HG03196 (cell line): ENCODE measurements at regions not wholly inside any gene's neighbourhood (a gene's known extent, or its start where the extent isn't known, plus 50 kb on each side); places are given as distances from the start of the nearest gene placed in this dataset.
"Not testable (repeated sequence)": the region's sequence is repeated elsewhere in the genome, so short reads cannot be mapped to it uniquely, and the experiment has no call there.

Experiments used
- ATAC-seq: cut with Tn5 transposase; IDR thresholded peaks from one replicate; pipeline ENCODE4 v1.9.1; 2021; ENCODE audit not compliant: unreplicated experiment

DNA sequence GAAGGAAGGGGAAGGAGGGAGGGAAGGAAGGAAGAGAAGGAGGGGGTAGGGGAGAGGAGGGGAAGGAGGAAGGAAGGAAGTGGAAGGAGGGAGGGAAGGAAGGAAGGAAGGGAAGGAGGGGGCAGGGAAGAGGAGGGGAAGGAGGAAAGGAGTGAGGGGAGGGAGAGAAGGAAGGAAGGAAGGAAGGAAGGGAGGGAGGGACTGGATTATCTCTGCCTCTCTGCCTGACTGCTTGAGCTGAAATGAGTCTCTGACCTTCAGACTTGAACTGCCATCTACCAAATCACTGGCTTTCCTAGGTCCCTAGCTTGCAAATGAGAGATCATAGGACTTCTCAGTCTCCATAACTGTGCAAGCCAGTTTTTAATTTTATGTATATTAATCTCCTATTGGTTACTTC, 436.8 kb downstream of the PREX1 start:
- no peak for ATAC-seq

DNA sequence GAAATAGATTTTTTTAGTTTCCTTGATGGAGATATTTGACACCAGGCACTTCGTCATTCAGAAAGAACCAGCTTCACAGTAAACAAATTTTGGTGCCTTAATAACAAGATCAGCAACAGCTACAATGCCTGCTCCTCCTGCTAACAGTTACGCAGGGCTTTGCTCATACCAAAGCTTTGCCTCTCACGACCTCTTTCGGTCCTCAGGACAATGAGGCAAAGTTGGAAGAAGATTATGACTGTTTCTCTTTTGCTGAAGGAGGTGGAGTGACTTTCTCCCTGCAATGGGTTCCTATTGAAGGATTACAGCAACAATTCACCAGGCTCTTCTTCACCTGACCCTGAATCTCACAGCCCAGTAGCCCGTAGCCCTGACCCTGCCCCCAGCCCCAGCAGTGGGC, 440.1 kb downstream of the PREX1 start:
- no peak for ATAC-seq

DNA sequence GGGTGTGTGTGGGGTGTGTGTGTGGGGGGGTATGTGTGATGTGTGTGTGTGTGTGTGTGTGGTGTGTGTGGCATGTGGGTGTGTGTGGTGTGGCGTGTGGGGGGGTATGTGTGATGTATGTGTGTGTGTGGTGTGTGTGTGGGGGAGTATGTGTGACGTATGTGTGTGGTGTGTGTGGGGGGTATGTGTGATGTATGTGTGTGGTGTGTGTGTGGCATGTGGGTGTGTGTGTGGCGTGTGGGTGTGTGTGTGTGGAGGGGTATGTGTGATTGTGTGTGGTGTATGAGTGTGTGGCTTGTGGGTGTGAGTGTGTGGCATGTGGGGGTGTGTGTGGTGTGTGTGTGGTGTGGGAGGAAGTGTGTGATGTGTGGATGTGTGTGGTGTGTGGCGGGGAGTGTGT, 442.3 kb downstream of the PREX1 start:
- ATAC-seq = no peak

DNA sequence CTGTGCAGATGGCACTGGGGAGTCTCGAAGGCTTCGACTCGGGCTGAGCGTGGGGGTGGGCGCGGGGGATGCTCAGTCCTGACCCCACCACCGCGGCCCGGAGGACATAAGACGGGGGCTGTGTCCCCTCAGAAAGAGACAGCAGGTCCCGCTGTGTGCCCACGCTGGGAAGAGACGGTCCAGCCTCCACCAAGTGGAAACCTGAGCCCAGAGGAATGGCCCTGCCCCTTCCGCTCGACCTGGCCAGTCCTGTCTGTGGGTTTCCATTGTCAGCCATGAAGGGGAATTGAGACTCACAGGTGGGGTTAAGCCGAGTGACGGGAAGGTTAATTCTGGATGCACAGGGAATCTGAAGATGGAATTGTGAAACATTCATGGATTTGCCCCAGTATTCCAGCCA, 442.7 kb downstream of the PREX1 start:
- ATAC-seq = no peak

DNA sequence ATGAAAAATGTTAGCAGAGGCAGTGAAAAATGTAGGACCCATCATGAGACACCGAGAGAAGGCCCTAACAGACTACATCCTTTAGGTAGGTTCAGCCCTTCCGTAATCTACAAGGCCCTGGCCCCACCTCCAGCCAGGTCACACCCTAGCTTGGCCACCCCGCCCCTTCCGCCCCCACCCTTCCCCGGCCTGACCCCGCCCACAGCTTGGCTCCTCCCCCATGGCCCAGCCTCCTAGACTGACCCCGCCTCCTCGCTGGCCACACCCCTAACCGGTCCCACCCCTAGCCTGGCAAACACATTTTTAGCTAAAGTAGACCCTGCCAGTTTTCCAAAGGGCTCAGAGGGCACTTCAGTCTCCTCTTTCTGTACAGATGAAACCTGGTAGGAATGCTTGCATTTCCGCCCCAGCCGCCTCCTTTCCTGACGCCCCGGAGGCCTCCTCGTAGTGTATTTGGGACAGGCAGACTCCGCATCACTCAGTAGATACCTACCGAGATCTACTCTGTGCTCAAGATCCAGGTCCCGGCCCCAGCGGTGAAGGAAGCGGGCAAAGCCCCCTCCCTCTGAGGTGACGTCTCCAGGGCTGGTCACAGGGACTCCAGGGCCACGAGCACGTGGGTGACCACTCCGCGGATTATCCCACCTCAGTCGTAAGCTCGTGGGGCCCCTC, 443.5 kb downstream of the PREX1 start:
- no peak for ATAC-seq

DNA sequence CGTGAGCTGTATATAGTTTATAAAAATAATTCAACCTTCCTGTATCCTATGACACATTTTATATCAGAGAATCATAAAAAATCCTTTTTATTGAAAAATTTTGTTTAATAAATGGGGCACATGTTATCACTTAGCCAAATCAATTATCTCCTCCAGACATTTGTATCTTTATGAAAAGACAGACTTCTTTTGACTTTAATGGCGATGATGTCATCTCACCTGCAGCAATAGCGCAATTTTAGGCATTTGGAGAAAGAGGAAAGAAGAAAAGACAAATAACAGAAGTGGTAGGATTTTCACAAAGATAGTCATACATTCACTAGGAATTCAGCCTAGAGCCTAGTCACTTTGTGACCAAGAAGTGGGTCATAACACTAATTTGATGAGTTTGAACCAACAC, 444.5 kb downstream of the PREX1 start:
- ATAC-seq = no peak

DNA sequence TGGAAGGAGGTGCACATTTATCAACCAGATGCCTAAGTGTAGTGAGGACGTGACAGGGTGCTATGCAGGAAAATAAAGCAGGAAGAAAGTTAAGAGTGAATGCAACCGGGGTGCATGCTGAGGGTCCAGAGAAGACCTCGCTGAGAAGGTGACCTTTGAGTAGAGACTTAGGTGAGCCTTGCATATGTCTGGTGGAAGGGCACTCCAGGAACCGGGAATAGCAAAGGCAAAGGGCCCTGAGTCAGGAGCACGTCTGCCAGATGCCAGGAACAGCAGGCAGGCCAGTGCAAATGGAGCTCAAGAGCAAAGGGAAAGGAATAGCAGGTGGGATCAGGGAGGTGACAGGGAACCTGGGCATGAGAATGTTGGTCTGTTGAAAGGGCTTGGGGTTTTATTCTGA, 445.5 kb downstream of the PREX1 start:
- ATAC-seq = no peak

DNA sequence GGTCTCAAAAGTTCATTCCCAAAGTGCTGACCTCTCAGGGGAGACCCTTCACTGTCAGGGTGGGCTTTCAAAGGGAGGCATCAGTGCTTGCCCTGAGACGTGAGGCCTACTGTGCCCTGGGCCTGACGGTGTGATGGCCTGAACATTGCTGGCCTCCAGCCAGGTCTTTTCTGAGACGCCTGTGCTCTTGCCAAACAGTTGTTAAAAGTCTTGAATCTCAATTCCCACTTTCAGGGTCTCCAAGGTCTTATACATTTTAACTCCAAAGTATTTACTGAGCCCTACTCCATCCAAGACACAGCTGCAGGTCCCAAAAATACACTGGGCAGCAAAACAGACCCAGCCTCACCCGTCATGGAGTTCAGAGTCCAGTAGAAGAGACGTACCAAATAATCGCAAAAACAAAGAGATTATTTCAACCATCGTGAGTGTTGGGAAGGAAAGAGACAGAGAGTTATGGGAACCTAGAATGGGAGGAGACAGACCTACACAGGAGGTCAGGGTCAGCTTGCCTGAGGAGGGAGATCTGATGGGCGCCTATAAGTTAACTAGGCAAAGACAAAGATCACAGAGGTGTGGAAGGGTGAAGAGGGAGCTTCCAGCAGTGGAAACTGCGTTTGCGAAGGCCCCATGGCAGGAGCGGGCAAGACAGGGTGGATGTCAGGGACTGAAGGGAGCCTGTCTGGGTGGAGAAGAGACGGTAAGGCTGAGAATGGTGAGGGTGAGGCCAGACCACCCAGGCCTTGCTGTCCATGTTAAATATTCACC, 446.3 kb downstream of the PREX1 start:
- ATAC-seq = no peak

DNA sequence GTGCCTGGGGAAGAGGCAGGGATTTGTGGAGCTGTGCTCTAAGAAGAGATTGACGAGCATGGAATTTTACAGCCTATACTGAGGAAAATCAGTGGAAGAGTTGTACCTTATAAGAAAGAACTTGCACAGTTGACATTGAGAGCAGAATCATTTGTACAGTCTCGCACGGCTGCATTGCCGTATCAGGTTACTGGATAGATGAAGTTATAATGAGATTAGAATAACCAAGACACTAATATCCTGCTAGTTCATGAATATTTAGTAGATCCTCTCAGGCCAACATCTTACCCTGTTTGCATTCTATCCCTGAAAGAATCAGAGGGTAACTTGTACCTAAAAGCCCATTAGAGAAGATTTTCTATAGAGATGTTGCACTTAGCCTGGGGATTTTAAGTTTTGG, 447.1 kb downstream of the PREX1 start:
- ATAC-seq = no peak

DNA sequence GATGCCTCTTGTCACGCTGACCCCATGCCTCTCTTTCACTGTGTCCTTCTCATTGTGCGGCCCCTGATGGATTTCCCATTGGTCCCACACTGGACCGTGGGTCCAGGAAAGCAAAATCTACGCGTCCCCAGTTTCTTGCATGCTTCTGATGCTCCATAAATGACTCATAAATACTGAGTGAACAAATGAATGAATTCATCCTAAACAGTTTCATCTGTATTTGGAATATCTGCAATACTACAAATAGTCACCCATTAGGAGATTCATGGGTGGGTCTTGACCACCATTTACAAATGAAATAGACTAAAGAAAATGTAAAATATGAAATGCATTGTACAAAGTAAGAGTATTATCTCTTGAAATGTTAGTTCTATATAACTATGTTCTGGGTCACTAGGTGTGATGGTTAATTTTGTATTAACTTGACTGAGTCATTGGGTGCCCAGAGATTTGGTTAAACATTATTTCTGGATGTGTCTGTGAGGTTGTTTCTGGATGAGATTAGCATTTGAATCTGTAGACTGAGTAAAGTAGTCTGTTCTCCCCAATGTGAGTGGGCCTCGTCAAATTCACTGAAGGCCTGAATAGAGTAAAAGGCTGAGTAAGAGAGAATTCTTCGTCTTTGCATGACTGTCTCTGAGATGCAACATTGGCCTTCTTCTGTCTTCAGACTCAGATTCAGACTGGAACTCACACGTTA, 448.7 kb downstream of the PREX1 start:
- ATAC-seq = no peak

DNA sequence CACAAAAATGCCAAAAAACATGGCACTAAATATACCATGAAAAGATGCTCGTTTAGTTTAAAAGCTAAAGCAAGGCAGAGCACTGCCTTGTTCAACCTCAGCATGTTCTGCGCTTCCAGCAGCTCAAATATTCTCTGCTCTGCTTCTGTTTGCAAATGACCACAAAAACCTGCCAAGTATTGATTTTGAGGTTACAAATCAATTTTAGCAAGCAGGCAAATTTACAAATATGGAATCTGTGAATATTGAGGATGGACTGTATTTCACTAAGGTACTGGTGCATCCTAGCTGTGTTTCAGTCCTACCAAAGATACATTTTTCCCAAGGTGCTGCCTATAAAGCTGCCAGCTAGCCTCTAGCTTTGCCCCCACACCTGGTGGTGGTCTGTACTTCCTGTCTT, 449.9 kb downstream of the PREX1 start:
- no peak for ATAC-seq

DNA sequence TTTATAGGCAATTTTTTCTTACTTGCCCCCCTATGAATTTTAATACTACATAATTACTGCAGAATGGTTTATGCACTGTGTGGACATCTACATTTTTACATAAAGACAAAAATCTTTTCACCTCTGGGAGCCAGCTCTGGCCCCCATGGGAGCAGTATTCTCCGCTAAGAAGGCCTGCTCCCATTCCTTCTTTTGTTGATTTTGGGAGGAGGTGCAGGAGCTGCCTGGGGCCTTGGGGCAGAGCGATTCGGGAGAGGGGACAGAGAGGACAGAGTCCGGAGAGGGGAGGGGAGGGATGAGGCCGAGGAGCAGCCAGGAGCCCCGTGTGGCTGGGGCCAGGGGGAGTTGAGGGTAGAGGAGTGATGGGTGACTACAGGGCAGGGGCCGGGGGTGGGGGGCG, 452.0 kb downstream of the PREX1 start:
- ATAC-seq = no peak

DNA sequence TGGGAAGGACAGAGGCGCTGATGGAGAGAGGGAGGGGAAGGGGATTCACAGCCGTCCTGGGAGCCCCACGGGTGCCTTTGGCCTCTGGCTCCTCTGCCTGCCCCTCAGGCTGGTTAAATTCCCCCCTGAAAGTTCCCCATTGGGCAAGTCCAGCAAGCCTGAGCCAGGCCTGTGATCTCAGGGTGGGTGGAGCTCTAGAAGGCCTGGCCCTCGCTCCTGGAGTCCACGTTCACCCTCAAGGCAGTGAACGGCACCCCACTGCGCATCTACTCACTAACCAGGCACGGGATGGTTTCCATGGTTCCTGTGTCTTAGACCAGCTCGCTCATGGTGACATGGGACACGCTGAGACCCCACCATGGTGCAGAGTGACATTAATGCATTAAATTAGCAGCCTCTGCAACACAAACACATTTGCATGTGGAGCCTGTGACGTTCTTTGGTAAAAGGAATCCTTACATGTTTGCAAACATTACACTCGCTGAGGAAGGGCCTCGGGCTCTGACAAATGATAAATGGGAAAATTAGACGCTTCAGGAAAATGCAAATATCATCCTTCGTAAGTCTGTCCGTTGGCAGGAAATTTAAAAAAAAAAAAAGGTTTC, 452.7 kb downstream of the PREX1 start:
- ATAC-seq = no peak

DNA sequence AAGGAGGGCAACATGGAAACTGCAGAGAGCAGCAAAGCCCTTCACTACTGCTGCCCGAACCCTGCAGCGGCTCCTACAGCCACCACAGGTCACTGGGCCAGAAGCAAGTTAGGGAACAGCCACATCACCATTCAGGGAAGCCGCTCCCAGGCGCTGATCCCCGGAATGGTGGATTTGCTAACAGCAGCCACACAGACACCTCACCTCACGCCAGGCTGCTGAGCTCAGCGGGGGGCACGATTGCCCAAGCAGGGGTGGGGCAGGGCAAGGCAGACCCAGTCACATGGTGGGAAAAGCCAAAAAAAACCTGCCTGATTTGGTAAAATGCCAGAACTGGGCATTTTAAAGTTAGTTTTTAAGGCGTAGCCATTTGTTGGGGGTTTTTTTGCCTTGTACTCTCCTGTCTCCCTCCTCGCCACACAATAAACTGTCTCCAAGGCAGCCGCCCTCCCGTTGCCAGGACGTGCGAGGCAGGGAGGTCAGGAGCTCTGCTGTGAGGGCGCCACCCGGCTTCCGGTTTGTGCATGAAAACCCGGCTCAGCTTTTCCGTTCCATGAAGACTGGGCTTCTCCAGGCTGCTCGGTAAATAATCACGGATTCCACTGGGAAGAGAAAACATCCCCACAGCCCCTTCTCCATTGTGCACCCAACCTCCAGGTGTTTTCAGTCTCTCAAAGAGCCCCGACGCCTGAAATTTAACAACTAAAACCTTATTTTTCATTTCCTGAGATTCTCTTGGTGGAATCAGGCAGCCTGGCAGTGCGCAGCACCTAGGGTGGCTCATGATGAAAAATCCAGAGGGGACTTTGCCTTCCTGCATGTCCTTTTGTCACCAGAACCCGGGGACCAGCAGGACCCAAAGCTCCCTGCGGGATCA, 453.5 kb downstream of the PREX1 start:
- not testable (repeated sequence) for ATAC-seq

DNA sequence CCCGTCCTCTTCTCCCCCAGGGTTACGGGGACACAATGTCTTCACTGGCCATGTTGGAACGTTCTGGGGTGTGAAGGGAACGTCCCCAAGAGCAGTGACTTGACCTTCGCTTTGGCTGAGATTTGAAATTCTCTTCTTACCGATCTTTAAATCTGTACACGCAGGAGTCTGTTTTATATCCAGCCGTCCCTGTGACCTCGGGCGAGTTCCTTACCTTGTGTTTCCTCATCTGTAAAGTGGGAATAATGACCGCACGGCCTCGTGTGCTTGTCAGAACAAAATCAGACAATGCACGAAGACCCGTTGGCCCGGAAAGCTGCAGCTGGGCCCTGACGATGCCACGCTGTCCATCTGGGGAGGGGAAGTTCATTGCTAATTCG, 454.3 kb downstream of the PREX1 start:
- no peak for ATAC-seq

DNA sequence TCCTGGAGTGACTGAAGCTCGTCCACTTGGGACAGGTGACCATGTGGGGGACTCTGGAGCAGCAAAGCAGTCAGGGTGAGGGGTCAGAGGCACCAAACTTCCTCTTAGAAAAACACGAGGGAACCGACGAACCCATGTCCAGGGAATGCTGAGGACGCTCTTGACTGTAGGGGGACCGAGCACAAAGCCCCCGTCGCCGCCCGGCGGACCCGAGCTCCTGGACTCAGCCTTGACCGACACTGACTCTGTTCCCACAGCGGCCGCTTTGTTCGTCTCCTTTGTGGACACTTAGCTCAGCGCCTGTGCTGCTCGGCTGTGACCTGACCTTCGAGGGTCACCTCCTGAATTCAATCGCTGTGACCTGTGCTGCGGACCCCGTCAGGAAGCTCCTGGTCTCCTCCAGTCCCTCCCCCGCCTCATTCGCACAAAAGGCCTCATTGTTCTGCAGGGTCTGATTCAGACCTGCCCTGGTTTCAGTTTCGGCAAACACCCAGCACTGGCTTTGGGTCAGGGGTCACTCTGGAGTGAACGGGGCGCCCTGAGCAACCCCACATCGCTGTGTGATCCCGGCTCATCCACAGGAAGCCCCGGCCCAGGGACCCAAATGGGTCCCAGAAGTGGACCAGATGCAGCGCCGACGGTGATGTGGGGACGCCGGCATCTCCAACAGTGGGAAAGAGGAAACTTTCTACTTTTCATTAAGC, 454.8 kb downstream of the PREX1 start:
- not testable (repeated sequence) for ATAC-seq

DNA sequence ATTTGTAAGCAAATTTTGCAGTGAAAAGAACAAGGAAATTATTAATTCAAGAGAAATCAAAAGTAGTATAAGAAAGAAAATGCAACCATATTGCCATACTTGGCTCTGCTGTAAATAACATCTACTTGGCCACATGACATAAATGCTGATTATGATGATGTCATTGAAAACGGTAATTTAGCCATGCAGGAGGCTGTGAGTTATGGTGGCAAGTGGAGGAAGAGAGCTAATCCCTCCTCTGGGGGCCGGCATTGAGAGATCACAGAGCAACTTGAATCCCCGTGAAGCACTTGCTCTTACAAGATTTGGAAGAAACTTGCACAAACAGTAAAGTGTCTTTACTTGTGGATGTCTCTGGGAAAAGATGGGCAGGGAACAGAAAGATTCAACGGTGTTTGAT, 456.6 kb downstream of the PREX1 start:
- no peak for ATAC-seq

DNA sequence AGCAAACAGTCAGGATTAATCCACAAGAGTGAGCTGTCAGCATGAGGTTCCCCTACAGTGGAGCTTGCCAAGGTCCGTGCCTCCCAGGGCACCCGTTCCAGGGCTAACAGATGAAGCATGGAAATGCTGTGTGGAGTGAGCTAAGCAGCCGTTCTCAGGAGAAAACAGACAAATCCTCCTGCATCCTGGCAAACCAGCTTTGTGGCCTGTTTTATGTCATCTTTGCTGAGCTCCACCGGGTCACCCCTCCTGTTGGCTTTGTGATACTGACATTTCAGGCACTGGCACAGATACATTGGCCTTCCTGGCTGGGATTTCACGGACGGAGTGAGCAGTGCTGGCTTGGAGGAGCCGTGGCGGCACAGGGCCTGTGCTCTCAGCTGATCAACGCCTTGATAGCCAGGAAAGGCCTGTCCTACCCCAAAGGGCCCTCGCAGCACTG, 459.2 kb downstream of the PREX1 start:
- ATAC-seq = not testable (repeated sequence)

DNA sequence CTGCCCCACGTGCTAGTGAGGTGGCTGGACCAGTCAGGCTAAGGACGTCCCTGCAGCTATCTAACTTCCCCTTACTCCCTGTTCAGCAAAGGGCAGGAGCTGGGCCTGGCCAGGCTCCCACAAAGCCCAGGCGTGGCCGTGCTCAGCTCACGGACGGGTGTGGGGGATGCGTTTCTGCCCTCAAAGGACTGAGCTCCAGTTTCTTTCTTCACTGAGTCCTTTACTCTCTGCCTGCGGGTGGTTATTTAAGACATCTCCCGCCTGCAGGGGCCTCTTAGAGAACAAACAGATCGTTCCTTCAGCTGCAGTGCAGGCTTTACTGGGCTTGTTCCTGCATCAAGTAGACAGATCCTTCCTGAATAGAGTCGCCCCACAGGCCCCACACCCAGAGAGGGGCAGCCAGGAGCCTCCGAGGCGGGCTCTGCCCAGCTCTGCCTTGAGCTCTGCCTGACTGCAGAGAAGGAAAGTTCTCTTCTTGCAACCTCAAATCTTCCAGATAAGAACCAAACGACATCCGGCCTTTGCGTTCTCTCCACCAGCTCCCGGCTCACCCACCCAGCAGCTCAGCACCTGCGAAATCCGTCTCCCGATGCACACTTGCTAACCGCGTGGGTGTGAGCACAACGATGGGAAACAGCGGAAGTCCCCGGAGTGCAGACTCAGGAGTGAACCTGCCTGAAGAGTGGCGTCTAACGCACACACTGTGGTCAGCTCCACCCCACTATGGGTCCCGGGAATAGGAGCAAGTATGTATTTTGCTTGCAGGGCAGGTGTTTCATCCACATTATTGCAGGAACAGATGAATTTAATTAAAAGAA, 460.0 kb downstream of the PREX1 start:
- ATAC-seq = not testable (repeated sequence)
